ENCODE measurements at regions not wholly inside any gene's neighbourhood (a gene's known extent, or its start where the extent isn't known, plus 50 kb on each side); places are given as distances from the start of the nearest gene placed in this dataset.

GRCh38 chr4:138107023-138107422 lies 135.1 kb downstream of the SLC7A11 start:
- Histone ChIP-seq H3K27me3 (ENCODE audit: control insufficient read depth, insufficient read depth, low read length) (no peaks in the 10 kb centered on the region), H3K9me3 (ENCODE audit: control insufficient read depth, insufficient read depth, low read length) (peaks cover 2% of the 10 kb centered on the region; the same call in 1 of the 2 replicates), H3K4me3 (ENCODE audit: low read depth, low read length) (no peak overlapping the region), H3K27ac (ENCODE audit: low read depth, low read length) (no peak overlapping the region)
- TF ChIP-seq CTCF (IDR thresholded peaks at IDR 0.05; ENCODE audit: low read depth, low read length), result no peak
- no peak for DNase-seq (ENCODE audit: low read depth, low spot score)
- ChIA-PET CTCF (interaction anchor here (0.6 kb wide), 1 partner anchor 77 kb away, joined by 3 read pairs; no protein-coding TSS in a partner anchor), POLR2A (no interaction called here)

- Histone ChIP-seq H3K27ac (ENCODE audit: low read depth, low read length) (no peak overlapping the region), H3K27me3 (ENCODE audit: control insufficient read depth, insufficient read depth, low read length) (no peaks in the 10 kb centered on the region), H3K4me3 (ENCODE audit: low read depth, low read length) (no peak overlapping the region), H3K9me3 (ENCODE audit: control insufficient read depth, insufficient read depth, low read length) (peaks cover 2% of the 10 kb centered on the region; the same call in 1 of the 2 replicates)
- CTCF ChIA-PET, result interaction anchor here (1.4 kb wide), 1 partner anchor 15 kb away, joined by 12 read pairs; no protein-coding TSS in a partner anchor
- no peak for DNase-seq (ENCODE audit: low read depth, low spot score)
- TF ChIP-seq CTCF (IDR thresholded peaks at IDR 0.05; ENCODE audit: low read depth, low read length), result no peak
- POLR2A ChIA-PET, result no interaction called here
These were observed 136.8 kb downstream of the SLC7A11 start for GRCh38 chr4:138105331-138105730.

DNA sequence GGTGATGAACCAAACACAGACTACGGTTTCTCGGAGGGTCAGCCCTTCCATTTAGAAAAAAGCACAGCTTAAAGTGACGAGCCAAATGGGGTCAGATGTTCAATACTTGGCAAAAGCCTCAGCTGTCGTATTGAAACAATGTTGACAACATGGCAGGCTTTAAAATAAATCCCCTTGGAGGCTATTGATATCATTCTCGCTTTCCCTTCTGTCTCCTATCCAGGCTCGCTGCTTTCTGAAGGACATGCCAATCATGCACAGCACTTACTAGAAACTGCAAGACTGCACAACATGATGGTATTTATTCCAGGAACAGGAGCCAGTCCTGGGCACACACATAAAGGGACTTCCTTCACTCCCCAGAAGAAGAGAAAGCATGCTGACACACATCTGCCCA lies 137.9 kb downstream of the SLC7A11 start:
- no peak for DNase-seq (ENCODE audit: low read depth, low spot score)
- H3K4me3 ChIP-seq (ENCODE audit: low read depth, low read length), result no peak overlapping the region
- ChIA-PET CTCF (interaction anchor here (0.6 to 1.4 kb wide), 2 partner anchors 14 to 672 kb away, joined by 3 to 12 read pairs; no protein-coding TSS in a partner anchor), POLR2A (no interaction called here)
- H3K27ac ChIP-seq (ENCODE audit: low read depth, low read length), result no peak overlapping the region
- H3K27me3 ChIP-seq (ENCODE audit: control insufficient read depth, insufficient read depth, low read length), result no peaks in the 10 kb centered on the region
- peaks cover 2% of the 10 kb centered on the region; the same call in 1 of the 2 replicates for H3K9me3 ChIP-seq (ENCODE audit: control insufficient read depth, insufficient read depth, low read length)
- no peak for TF ChIP-seq CTCF (IDR thresholded peaks at IDR 0.05; ENCODE audit: low read depth, low read length)

GRCh38 chr4:138103597-138104283 lies 138.4 kb downstream of the SLC7A11 start:
- TF ChIP-seq CTCF (IDR thresholded peaks at IDR 0.05; ENCODE audit: low read depth, low read length), result no peak
- CTCF ChIA-PET, result interaction anchor here (1.4 kb wide), 1 partner anchor 13 kb away, joined by 12 read pairs; no protein-coding TSS in a partner anchor

GRCh38 chr4:138099385-138099784 lies 142.8 kb downstream of the SLC7A11 start:
- TF ChIP-seq CTCF (IDR thresholded peaks at IDR 0.05; ENCODE audit: low read depth, low read length), result no peak
- DNase-seq (ENCODE audit: low read depth, low spot score), result no peak
- POLR2A ChIA-PET, result no interaction called here
- Histone ChIP-seq H3K4me3 (ENCODE audit: low read depth, low read length) (no peak overlapping the region), H3K27me3 (ENCODE audit: control insufficient read depth, insufficient read depth, low read length) (no peaks in the 10 kb centered on the region), H3K9me3 (ENCODE audit: control insufficient read depth, insufficient read depth, low read length) (no peaks in the 10 kb centered on the region), H3K27ac (ENCODE audit: low read depth, low read length) (no peak overlapping the region)
- CTCF ChIA-PET, result interaction anchor here (4.7 kb wide), 1 partner anchor 9 kb away, joined by 37 read pairs; no protein-coding TSS in a partner anchor

More at GRCh38 chr4:138103597-138104283, 138.4 kb downstream of the SLC7A11 start:
- Histone ChIP-seq H3K4me3 (ENCODE audit: low read depth, low read length) (no peak overlapping the region), H3K27ac (ENCODE audit: low read depth, low read length) (no peak overlapping the region), H3K27me3 (ENCODE audit: control insufficient read depth, insufficient read depth, low read length) (no peaks in the 10 kb centered on the region), H3K9me3 (ENCODE audit: control insufficient read depth, insufficient read depth, low read length) (peaks cover 2% of the 10 kb centered on the region; the same call in 1 of the 2 replicates)
- DNase-seq (ENCODE audit: low read depth, low spot score), result no peak
- POLR2A ChIA-PET, result no interaction called here
